Astrocyte (in vitro differentiated cells and primary cell): ENCODE measurements at regions not wholly inside any gene's neighbourhood (a gene's known extent, or its start where the extent isn't known, plus 50 kb on each side); places are given as distances from the start of the nearest gene placed in this dataset.

Experiments
- EZH2 ChIP-seq: IDR thresholded peaks from 2 replicates; pipeline ENCODE4 v1.6.1; 2012; ENCODE audit warnings: mild to moderate bottlenecking, low read length, inconsistent platforms; ENCODE audit not compliant: insufficient read depth
- TF ChIP-seq, protein P1 (sequence below): IDR thresholded peaks from 2 replicates; pipeline ENCODE4 v1.5.1; 2011; ENCODE audit warnings: low read depth, mild to moderate bottlenecking, inconsistent platforms, low read length, moderate library complexity; ENCODE audit not compliant: insufficient read depth

GRCh38 chr16:72401084-72401361 lies 229.1 kb upstream of the PMFBP1 start:
- TF ChIP-seq, protein P1, sequence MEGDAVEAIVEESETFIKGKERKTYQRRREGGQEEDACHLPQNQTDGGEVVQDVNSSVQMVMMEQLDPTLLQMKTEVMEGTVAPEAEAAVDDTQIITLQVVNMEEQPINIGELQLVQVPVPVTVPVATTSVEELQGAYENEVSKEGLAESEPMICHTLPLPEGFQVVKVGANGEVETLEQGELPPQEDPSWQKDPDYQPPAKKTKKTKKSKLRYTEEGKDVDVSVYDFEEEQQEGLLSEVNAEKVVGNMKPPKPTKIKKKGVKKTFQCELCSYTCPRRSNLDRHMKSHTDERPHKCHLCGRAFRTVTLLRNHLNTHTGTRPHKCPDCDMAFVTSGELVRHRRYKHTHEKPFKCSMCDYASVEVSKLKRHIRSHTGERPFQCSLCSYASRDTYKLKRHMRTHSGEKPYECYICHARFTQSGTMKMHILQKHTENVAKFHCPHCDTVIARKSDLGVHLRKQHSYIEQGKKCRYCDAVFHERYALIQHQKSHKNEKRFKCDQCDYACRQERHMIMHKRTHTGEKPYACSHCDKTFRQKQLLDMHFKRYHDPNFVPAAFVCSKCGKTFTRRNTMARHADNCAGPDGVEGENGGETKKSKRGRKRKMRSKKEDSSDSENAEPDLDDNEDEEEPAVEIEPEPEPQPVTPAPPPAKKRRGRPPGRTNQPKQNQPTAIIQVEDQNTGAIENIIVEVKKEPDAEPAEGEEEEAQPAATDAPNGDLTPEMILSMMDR: no peak
- TF ChIP-seq EZH2: no peak
